ENCODE measurements at regions not wholly inside any gene's neighbourhood (a gene's known extent, or its start where the extent isn't known, plus 50 kb on each side); places are given as distances from the start of the nearest gene placed in this dataset.

- no peak for TF ChIP-seq CTCF (IDR thresholded peaks at IDR 0.05)
- TF ChIP-seq POLR2A (IDR thresholded peaks at IDR 0.05), result no peak
- TF ChIP-seq POLR2AphosphoS5 (IDR thresholded peaks at IDR 0.05; ENCODE audit: insufficient read depth in 1 of 2, low read depth in 1 of 2), result no peak
These were observed 334.5 kb upstream of the IGFBP7 start for GRCh38 chr4:57444671-57445070.
